ENCODE measurements at regions not wholly inside any gene's neighbourhood (a gene's known extent, or its start where the extent isn't known, plus 50 kb on each side); places are given as distances from the start of the nearest gene placed in this dataset.

DNA sequence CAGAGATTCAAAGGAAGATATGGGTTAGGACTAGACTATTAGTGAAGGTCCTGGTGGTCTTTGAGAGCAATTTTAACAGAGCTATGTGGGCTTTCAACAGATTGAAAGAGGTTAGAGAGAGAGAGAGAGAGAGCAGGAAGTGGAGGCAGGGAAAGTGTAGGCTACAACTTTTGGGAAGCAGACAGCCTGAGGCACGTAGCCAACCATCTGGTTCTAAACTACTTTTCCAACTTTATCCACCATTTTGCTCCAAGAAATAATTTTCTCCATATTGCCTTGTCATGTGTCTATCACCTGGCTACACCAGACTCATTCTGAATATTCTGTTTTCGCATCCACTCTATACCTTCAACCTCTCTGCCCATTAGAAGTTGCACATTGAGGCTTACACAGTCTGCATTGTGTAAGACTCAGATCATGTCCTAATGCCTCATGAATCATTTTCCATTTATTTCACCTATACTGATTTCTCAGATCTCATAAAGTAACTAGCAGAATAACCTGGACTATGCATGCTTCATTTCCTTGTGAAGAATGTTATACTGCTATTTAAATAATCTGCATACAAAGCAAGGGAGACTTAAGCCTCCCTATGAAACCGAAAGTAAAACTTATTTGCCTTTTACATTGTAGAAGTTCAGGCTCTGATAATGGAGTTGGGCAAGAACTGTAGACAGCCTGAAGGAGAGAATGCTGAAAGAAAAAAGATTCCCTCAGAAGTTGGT, 235.6 kb downstream of the ELAVL2 start:
- no peak for DNase-seq (ENCODE audit: low read depth)
- no peak overlapping the region for H3K4me3 ChIP-seq (ENCODE audit: low read depth, low read length)
- TF ChIP-seq, protein P1, sequence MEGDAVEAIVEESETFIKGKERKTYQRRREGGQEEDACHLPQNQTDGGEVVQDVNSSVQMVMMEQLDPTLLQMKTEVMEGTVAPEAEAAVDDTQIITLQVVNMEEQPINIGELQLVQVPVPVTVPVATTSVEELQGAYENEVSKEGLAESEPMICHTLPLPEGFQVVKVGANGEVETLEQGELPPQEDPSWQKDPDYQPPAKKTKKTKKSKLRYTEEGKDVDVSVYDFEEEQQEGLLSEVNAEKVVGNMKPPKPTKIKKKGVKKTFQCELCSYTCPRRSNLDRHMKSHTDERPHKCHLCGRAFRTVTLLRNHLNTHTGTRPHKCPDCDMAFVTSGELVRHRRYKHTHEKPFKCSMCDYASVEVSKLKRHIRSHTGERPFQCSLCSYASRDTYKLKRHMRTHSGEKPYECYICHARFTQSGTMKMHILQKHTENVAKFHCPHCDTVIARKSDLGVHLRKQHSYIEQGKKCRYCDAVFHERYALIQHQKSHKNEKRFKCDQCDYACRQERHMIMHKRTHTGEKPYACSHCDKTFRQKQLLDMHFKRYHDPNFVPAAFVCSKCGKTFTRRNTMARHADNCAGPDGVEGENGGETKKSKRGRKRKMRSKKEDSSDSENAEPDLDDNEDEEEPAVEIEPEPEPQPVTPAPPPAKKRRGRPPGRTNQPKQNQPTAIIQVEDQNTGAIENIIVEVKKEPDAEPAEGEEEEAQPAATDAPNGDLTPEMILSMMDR (conservative IDR thresholded peaks at IDR 0.05; ENCODE audit: low read depth, low read length), result no peak

DNA sequence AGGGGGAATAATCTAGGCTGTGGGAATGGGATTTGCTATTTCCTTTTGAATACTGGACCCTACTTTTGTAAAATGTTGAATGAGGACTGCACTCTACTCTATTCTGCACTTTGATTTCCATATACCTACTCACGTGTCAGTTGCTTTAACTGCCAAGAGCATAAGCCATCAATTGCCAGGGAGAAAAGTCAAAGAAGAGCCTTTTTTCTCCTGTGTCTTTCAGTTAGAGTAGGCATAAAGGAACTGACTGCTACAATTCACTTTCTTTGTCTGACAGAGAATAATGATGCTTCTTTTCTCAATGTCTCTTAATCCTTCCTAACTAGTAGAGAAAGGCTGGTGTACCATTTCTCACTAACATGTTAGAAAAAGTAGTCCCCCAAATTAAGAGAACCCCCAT, 231.6 kb downstream of the ELAVL2 start:
- TF ChIP-seq, protein P1 (conservative IDR thresholded peaks at IDR 0.05; ENCODE audit: low read depth, low read length), result no peak
- no peak overlapping the region for H3K4me3 ChIP-seq (ENCODE audit: low read depth, low read length)
- no peak for DNase-seq (ENCODE audit: low read depth)

DNA sequence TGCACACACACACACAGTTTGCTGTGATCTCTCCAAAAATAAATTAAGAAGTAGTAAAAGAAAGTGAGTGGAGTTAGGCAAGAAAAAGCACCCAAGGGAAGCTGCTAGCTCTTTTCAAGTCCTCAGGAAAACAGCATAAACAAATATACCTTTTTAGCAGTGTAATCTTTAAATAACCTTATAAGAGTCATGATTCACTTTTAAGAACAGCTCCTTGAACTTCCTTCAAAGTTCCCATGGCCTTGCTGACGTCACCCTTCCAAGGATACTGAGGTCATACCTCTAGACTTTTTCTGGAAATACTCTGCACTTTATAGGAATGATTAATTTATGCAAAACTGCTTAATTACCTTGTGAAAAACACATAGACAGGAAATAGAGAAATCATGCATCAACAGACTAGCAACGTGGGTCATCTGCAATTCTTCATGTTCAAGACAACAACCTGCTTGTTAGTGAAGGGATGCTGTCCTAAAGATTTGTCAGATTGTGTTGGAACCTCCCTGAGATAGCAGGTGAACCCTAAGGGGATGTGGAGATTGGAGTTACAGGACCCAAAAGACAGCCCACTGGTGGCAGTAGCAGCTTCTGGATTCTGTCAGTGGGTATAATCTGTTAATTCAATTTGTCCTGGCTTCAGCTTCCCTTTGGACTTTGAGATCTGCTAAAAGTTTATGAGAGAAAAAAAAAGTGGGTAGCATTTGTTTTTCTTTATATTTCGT, 229.0 kb downstream of the ELAVL2 start:
- no peak for DNase-seq (ENCODE audit: low read depth)
- TF ChIP-seq, protein P1 (conservative IDR thresholded peaks at IDR 0.05; ENCODE audit: low read depth, low read length), result no peak

DNA sequence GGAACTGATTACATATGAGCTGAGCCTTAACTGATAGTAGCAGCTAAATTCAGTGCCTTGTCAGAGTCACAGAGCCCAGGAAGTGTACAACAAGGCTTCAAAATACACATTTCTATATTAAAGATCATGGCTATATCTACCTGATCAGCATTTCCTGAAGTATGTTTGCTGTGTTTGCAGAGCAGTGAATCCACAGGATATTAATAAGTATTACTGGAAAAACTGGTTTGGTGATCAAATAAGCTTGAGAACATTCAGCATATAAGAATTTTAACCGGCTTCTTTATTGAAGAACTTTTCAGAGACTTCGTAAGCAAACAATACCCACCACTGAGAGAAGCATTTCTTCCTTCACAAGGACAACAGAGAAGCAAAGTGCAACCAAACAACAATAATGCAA, 227.0 kb downstream of the ELAVL2 start:
- no peak for DNase-seq (ENCODE audit: low read depth)
- no peak overlapping the region for H3K4me3 ChIP-seq (ENCODE audit: low read depth, low read length)
- TF ChIP-seq, protein P1 (conservative IDR thresholded peaks at IDR 0.05; ENCODE audit: low read depth, low read length), result no peak

More for the DNA sequence above, 229.0 kb downstream of the ELAVL2 start:
- no peak overlapping the region for H3K4me3 ChIP-seq (ENCODE audit: low read depth, low read length)

DNA sequence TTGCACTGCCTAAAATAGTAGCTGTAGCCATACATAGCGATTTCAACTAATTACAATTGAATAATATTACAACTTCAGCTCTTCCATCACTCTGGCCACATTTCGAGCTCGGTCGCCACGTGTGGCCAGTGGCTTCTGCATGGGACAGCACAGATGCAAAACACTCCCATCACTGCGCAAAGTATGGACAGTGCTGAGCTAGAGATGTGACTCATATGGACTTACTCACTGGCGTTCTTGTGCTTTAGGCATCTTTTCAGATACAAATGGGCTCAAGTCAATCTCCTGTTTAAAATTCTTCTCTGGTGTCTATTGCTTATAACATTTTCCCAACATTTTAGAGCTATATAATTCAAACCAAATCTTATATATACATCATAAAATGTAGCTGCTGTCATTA, 222.7 kb downstream of the ELAVL2 start:
- no peak for DNase-seq (ENCODE audit: low read depth)
- TF ChIP-seq, protein P1 (conservative IDR thresholded peaks at IDR 0.05; ENCODE audit: low read depth, low read length), result no peak
- H3K4me3 ChIP-seq (ENCODE audit: low read depth, low read length), result no peak overlapping the region

DNA sequence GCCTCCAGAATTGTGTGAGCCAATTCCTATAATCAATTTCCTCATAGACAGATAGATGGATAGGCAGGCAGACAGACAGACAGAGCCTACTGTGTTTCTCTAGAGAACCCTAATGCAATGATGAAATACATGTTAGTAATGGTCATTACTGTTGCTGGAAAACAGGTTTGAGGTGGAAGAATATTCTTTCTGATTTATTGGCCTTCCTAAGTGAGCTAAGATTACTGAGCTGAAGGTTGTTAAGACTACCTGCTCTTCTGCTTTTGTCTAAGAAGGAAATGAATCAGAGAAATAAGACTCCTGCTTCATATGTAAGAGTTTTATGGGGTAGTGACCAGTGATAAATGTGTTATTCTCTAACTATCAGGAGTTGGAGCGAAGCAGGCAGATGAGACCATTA, 219.9 kb downstream of the ELAVL2 start:
- TF ChIP-seq, protein P1 (conservative IDR thresholded peaks at IDR 0.05; ENCODE audit: low read depth, low read length), result no peak
- DNase-seq (ENCODE audit: low read depth), result no peak
- no peak overlapping the region for H3K4me3 ChIP-seq (ENCODE audit: low read depth, low read length)
